GM12878 (cell line): ENCODE measurements at regions not wholly inside any gene's neighbourhood (a gene's known extent, or its start where the extent isn't known, plus 50 kb on each side); places are given as distances from the start of the nearest gene placed in this dataset.

ENCODE experiments used
- ATAC-seq: fragments of 200-7000 bp; cut with Tn5 transposase; 3 replicates; pipeline ENCODE4 v1.9.1; 2020; ENCODE audit warnings: mild to moderate bottlenecking, moderate library complexity
- BruUV-seq: library from RNA; stranded (reverse); fragments of 400-500 nt; replicated peaks from 2 replicates; lab custom pipeline; 2021; lab: Mats Ljungman, UMichigan
- CTCF ChIA-PET: fragments of 300-600 bp; sonication (Branson Sonifier 250); formaldehyde crosslinking; extraction: SDS; loops from one replicate; lab custom pipeline; 2021; ENCODE audit warnings: inconsistent platforms; lab: Yijun Ruan, JAX
- POLR2A ChIA-PET: fragments of 350-600 bp; formaldehyde crosslinking; extraction: SDS; loops from one replicate; lab custom pipeline; 2021; ENCODE audit warnings: inconsistent platforms; lab: Charles Lee
- RAD21 ChIA-PET: fragments of 300-600 bp; sonication (Branson Sonifier 250); formaldehyde crosslinking; loops from one replicate; lab custom pipeline; 2023; ENCODE audit warnings: antibody characterized with exemption; ENCODE audit not compliant: unreplicated experiment; lab: Charles Lee
- SMC1A ChIA-PET: fragments of 300-600 bp; sonication (Branson Sonifier 250); formaldehyde crosslinking; loops from one replicate; lab custom pipeline; 2023; ENCODE audit not compliant: unreplicated experiment, uncharacterized antibody; lab: Charles Lee
- DNase-seq: peaks from one replicate; pipeline ENCODE4 v3.0.0-alpha.2; 2011; ENCODE audit warnings: low read depth, low spot score
- FAIRE-seq: peaks from 3 replicates; lab custom pipeline; 2011; peaks lifted over from hg19 to GRCh38; lab: Jason Lieb, UNC
- H2AFZ ChIP-seq: 2 replicates; pipeline ENCODE4 v1.6.0; 2011; ENCODE audit warnings: low read depth, low read length, control low read depth; ENCODE audit not compliant: control insufficient read depth
- H3K27ac ChIP-seq: 2 replicates; pipeline ENCODE4 v1.5.1; 2011; ENCODE audit warnings: control low read depth; ENCODE audit not compliant: control insufficient read depth, insufficient read depth
- H3K27me3 ChIP-seq, 2 experiments: replicated peaks in 1 of 2; 2 replicates each; pipeline versions ENCODE4 v1.6.0 to v1.6.1; 2011; ENCODE audit warnings: low read length in 1 of 2; ENCODE audit not compliant: control insufficient read depth in 2 of 2, insufficient read depth in 2 of 2
- H3K36me3 ChIP-seq, 2 experiments: 2 replicates each; pipeline ENCODE4 v1.5.1; 2011; ENCODE audit warnings: low read length in 1 of 2; ENCODE audit not compliant: control insufficient read depth in 2 of 2, insufficient read depth in 2 of 2
- H3K4me1 ChIP-seq: 2 replicates; pipeline ENCODE4 v1.6.1; 2011; ENCODE audit warnings: mild to moderate bottlenecking, low read length, moderate library complexity, mixed read lengths; ENCODE audit not compliant: control insufficient read depth, insufficient read depth
- H3K4me2 ChIP-seq: 2 replicates; pipeline ENCODE4 v1.6.0; 2011; ENCODE audit warnings: control low read depth; ENCODE audit not compliant: control insufficient read depth, insufficient read depth
- H3K4me3 ChIP-seq: fragments of 200-600 bp; sonication (generic); 2 replicates; pipeline ENCODE4 v1.5.1; 2016
- H3K79me2 ChIP-seq: 2 replicates; pipeline ENCODE4 v1.6.0; 2011; ENCODE audit warnings: low read length; ENCODE audit not compliant: control insufficient read depth, insufficient read depth
- H3K9ac ChIP-seq: 2 replicates; pipeline ENCODE4 v1.8.0; 2011; ENCODE audit warnings: low read length, control low read depth, mixed read lengths; ENCODE audit not compliant: control insufficient read depth, insufficient read depth
- H3K9me3 ChIP-seq: replicated peaks from 3 replicates; pipeline ENCODE4 v1.5.1; 2011; ENCODE audit warnings: mild to moderate bottlenecking, low read length; ENCODE audit not compliant: control insufficient read depth, insufficient read depth
- H4K20me1 ChIP-seq: 2 replicates; pipeline ENCODE4 v1.6.0; 2011; ENCODE audit not compliant: control insufficient read depth, insufficient read depth
- CBFB ChIP-seq: IDR thresholded peaks from 2 replicates; pipeline ENCODE4 v1.6.1; 2016; ENCODE audit warnings: antibody characterized with exemption, low read depth
- HCFC1 ChIP-seq: fragments of 150-350 bp; IDR thresholded peaks from 2 replicates; pipeline ENCODE4 v1.6.1; 2014; ENCODE audit warnings: low read length
- LARP7 ChIP-seq: fragments of 450-650 bp; IDR thresholded peaks from 2 replicates; pipeline ENCODE4 v1.6.1; 2017; ENCODE audit warnings: mild to moderate bottlenecking
- NR2C1 ChIP-seq: fragments of 450-650 bp; IDR thresholded peaks from 2 replicates; pipeline ENCODE4 v1.6.1; 2017; ENCODE audit warnings: antibody characterized with exemption, mild to moderate bottlenecking, moderate library complexity
- TAF1 ChIP-seq: IDR thresholded peaks from 2 replicates; pipeline ENCODE4 v1.6.1; 2011; ENCODE audit warnings: mild to moderate bottlenecking, low read depth, low read length, borderline replicate concordance
- ZNF217 ChIP-seq: fragments of 450-650 bp; IDR thresholded peaks from 2 replicates; pipeline ENCODE4 v1.6.1; 2017; ENCODE audit warnings: antibody characterized with exemption, mild to moderate bottlenecking
- ZSCAN29 ChIP-seq: fragments of 450-650 bp; IDR thresholded peaks from 2 replicates; pipeline ENCODE4 v1.6.1; 2017; ENCODE audit warnings: mild to moderate bottlenecking, moderate library complexity
- WGBS: methylation state at CpG from one replicate; pipeline ENCODE4 v1.1.6; 2016; ENCODE audit warnings: low lambda C conversion rate; ENCODE audit not compliant: insufficient replicate concordance, insufficient coverage; ENCODE audit errors: missing lambda C conversion rate; 5-methylcytosine and 5-hydroxymethylcytosine counted together
- in situ Hi-C: fragments of 300-500 bp; cut with MboI; formaldehyde crosslinking; loops from 9 replicates; pipeline ENCODE4 v1.14.3; 2018; ENCODE audit warnings: mixed read lengths
- intact Hi-C: fragments of 100-400 bp; cut with micrococcal nuclease; formaldehyde crosslinking; loops from one replicate; pipeline ENCODE4 v1.14.2; 2022; ENCODE audit not compliant: unreplicated experiment
- TF ChIP-seq, protein P1 (sequence below): fragments of 450-650 bp; IDR thresholded peaks from 2 replicates; pipeline ENCODE4 v1.6.1; 2017; ENCODE audit warnings: mild to moderate bottlenecking
- TF ChIP-seq, protein P2 (sequence below): fragments of 450-650 bp; IDR thresholded peaks from 2 replicates; pipeline ENCODE4 v1.6.1; 2014; ENCODE audit warnings: mild to moderate bottlenecking

GRCh38 chr13:110056640-110057039, 250.3 kb downstream of the COL4A1 start:
- Histone ChIP-seq H3K27ac (no peak overlapping the region), H3K4me1 (no peaks in the 10 kb centered on the region), H3K9me3 (no peaks in the 10 kb centered on the region), H3K4me2 (no peak overlapping the region), H3K79me2 (no peaks in the 10 kb centered on the region), H3K36me3 (no peaks in the 10 kb centered on the region), H4K20me1 (no peaks in the 10 kb centered on the region), H3K9ac (no peak overlapping the region), H3K4me3 (no peak overlapping the region), H3K27me3 (no peaks in the 10 kb centered on the region; a peak in 1 of 4 replicates), H2AFZ (no peak overlapping the region)
- POLR2A ChIA-PET: no interaction called here
- no peak for ATAC-seq
- no peak for DNase-seq
- in situ Hi-C loops: no loop called here
- SMC1A ChIA-PET: no interaction called here
- CTCF ChIA-PET: interaction anchor here (1.3 kb wide), 1 partner anchor 57 kb away, joined by 5 read pairs; no protein-coding TSS in a partner anchor
- FAIRE-seq: no peak
- RAD21 ChIA-PET: no interaction called here
- TF ChIP-seq LARP7 (no peak), ZSCAN29 (no peak), TAF1 (no peak), CBFB (no peak), NR2C1 (no peak), ZNF217 (no peak), HCFC1 (no peak)
- TF ChIP-seq, protein P1, sequence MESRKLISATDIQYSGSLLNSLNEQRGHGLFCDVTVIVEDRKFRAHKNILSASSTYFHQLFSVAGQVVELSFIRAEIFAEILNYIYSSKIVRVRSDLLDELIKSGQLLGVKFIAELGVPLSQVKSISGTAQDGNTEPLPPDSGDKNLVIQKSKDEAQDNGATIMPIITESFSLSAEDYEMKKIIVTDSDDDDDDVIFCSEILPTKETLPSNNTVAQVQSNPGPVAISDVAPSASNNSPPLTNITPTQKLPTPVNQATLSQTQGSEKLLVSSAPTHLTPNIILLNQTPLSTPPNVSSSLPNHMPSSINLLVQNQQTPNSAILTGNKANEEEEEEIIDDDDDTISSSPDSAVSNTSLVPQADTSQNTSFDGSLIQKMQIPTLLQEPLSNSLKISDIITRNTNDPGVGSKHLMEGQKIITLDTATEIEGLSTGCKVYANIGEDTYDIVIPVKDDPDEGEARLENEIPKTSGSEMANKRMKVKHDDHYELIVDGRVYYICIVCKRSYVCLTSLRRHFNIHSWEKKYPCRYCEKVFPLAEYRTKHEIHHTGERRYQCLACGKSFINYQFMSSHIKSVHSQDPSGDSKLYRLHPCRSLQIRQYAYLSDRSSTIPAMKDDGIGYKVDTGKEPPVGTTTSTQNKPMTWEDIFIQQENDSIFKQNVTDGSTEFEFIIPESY: no peak
- TF ChIP-seq, protein P2, sequence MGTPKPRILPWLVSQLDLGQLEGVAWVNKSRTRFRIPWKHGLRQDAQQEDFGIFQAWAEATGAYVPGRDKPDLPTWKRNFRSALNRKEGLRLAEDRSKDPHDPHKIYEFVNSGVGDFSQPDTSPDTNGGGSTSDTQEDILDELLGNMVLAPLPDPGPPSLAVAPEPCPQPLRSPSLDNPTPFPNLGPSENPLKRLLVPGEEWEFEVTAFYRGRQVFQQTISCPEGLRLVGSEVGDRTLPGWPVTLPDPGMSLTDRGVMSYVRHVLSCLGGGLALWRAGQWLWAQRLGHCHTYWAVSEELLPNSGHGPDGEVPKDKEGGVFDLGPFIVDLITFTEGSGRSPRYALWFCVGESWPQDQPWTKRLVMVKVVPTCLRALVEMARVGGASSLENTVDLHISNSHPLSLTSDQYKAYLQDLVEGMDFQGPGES: no peak
- intact Hi-C loops: no loop called here
- BruUV-seq: no TSS peak
- 1% methylated on average over 5 of the region's 5 CpGs for WGBS
